Hepatocyte (in vitro differentiated cells): ENCODE measurements at regions not wholly inside any gene's neighbourhood (a gene's known extent, or its start where the extent isn't known, plus 50 kb on each side); places are given as distances from the start of the nearest gene placed in this dataset.

Experiments
- EZH2 ChIP-seq: fragments of 200-600 bp; sonication (generic); IDR thresholded peaks from 2 replicates; pipeline ENCODE4 v1.6.1; 2016; ENCODE audit warnings: antibody characterized with exemption, mild to moderate bottlenecking, borderline replicate concordance
- TF ChIP-seq, protein P1 (sequence below): fragments of 200-600 bp; sonication (generic); IDR thresholded peaks from 2 replicates; pipeline ENCODE4 v1.5.1; 2016; ENCODE audit warnings: antibody characterized with exemption, mild to moderate bottlenecking; ENCODE audit not compliant: poor library complexity

DNA sequence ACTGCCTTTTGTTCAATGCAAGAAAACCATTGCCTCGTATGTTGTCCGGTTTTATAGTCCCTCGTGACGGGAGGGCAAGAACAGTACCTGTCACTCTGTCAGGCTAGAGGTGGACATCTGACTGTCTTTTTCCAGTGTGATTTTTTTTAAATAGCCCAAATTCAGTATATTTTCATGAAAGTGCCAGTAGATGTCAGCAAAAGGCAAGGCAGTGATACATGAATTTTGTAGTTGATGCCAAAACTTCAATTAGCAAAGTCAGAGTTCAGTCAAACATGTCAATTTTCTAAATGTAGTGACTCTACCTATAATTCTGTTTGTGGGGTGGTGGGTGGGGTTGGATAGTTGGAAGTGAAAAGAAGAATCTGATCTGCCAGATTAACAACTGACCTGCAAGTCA, 296.0 kb upstream of the MC4R start:
- TF ChIP-seq, protein P1, sequence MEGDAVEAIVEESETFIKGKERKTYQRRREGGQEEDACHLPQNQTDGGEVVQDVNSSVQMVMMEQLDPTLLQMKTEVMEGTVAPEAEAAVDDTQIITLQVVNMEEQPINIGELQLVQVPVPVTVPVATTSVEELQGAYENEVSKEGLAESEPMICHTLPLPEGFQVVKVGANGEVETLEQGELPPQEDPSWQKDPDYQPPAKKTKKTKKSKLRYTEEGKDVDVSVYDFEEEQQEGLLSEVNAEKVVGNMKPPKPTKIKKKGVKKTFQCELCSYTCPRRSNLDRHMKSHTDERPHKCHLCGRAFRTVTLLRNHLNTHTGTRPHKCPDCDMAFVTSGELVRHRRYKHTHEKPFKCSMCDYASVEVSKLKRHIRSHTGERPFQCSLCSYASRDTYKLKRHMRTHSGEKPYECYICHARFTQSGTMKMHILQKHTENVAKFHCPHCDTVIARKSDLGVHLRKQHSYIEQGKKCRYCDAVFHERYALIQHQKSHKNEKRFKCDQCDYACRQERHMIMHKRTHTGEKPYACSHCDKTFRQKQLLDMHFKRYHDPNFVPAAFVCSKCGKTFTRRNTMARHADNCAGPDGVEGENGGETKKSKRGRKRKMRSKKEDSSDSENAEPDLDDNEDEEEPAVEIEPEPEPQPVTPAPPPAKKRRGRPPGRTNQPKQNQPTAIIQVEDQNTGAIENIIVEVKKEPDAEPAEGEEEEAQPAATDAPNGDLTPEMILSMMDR, result no peak
- TF ChIP-seq EZH2, result no peak
